Hepatocyte (in vitro differentiated cells): ENCODE measurements at regions not wholly inside any gene's neighbourhood (a gene's known extent, or its start where the extent isn't known, plus 50 kb on each side); places are given as distances from the start of the nearest gene placed in this dataset.
"Not testable (repeated sequence)": the region's sequence is repeated elsewhere in the genome, so short reads cannot be mapped to it uniquely, and the experiment has no call there.

Experiments
- DNase-seq: peaks from one replicate; pipeline ENCODE4 v3.0.0-alpha.2; 2016; ENCODE audit warnings: low spot score
- H2AFZ ChIP-seq: fragments of 200-600 bp; sonication (generic); 2 replicates; pipeline ENCODE4 v1.6.0; 2016; ENCODE audit warnings: antibody characterized with exemption, mild to moderate bottlenecking
- H3K27ac ChIP-seq: fragments of 200-600 bp; sonication (generic); 2 replicates; pipeline ENCODE4 v1.5.1; 2016; ENCODE audit warnings: mild to moderate bottlenecking
- H3K27me3 ChIP-seq: fragments of 200-600 bp; sonication (generic); 2 replicates; pipeline ENCODE4 v1.6.1; 2016
- H3K36me3 ChIP-seq: fragments of 200-600 bp; sonication (generic); replicated peaks from 2 replicates; pipeline ENCODE4 v1.5.1; 2016; ENCODE audit warnings: low read depth; ENCODE audit not compliant: insufficient read depth
- H3K4me1 ChIP-seq: fragments of 200-600 bp; sonication (generic); 2 replicates; pipeline ENCODE4 v1.5.1; 2016; ENCODE audit warnings: mild to moderate bottlenecking, moderate library complexity; ENCODE audit not compliant: insufficient read depth
- H3K4me2 ChIP-seq: fragments of 200-600 bp; sonication (generic); 2 replicates; pipeline ENCODE4 v1.6.0; 2016
- H3K4me3 ChIP-seq: fragments of 200-600 bp; sonication (generic); 2 replicates; pipeline ENCODE4 v1.5.1; 2016; ENCODE audit warnings: mild to moderate bottlenecking
- H3K79me2 ChIP-seq: fragments of 200-600 bp; sonication (generic); 2 replicates; pipeline ENCODE4 v1.6.0; 2017; ENCODE audit warnings: mild to moderate bottlenecking
- H3K9me2 ChIP-seq: fragments of 200-600 bp; sonication (generic); replicated peaks from 2 replicates; pipeline ENCODE4 v1.6.0; 2017; ENCODE audit warnings: mild to moderate bottlenecking; ENCODE audit not compliant: insufficient read depth
- H3K9me3 ChIP-seq: fragments of 200-600 bp; sonication (generic); 2 replicates; pipeline ENCODE4 v1.5.1; 2016; ENCODE audit warnings: low read depth, mild to moderate bottlenecking
- H4K20me1 ChIP-seq: fragments of 200-600 bp; sonication (generic); 2 replicates; pipeline ENCODE4 v1.6.0; 2016; ENCODE audit warnings: mild to moderate bottlenecking; ENCODE audit not compliant: insufficient read depth, poor library complexity, severe bottlenecking
- CTCF ChIP-seq: fragments of 200-600 bp; sonication (generic); IDR thresholded peaks from 2 replicates; pipeline ENCODE4 v1.5.1; 2016; ENCODE audit warnings: antibody characterized with exemption, mild to moderate bottlenecking; ENCODE audit not compliant: poor library complexity
- EZH2 ChIP-seq: fragments of 200-600 bp; sonication (generic); IDR thresholded peaks from 2 replicates; pipeline ENCODE4 v1.6.1; 2016; ENCODE audit warnings: antibody characterized with exemption, mild to moderate bottlenecking, borderline replicate concordance
- EZH2phosphoT487 ChIP-seq: fragments of 200-600 bp; sonication (generic); IDR thresholded peaks from one replicate; pipeline ENCODE4 v1.6.1; 2018; ENCODE audit warnings: antibody characterized with exemption, mild to moderate bottlenecking, low read depth, moderate library complexity; ENCODE audit not compliant: unreplicated experiment, severe bottlenecking
- WGBS: methylation state at CpG from one replicate; pipeline ENCODE4 v1.1.6; 2016; ENCODE audit warnings: low lambda C conversion rate; ENCODE audit errors: missing lambda C conversion rate; 5-methylcytosine and 5-hydroxymethylcytosine counted together

- TF ChIP-seq CTCF, result no peak
- no peak for TF ChIP-seq EZH2
- no peak for TF ChIP-seq EZH2phosphoT487
- H3K79me2 ChIP-seq, result no peaks in the 10 kb centered on the region
- H3K27ac ChIP-seq, result no peak overlapping the region
- H3K4me3 ChIP-seq, result no peak overlapping the region
- H3K4me2 ChIP-seq, result no peak overlapping the region
- 100% methylated on average over 1 of the region's 1 CpG for WGBS
- no peaks in the 10 kb centered on the region for H3K4me1 ChIP-seq
- no peaks in the 10 kb centered on the region for H3K27me3 ChIP-seq
- H4K20me1 ChIP-seq, result no peaks in the 10 kb centered on the region
- no peaks in the 10 kb centered on the region for H3K9me3 ChIP-seq
- H3K9me2 ChIP-seq, result no peaks in the 10 kb centered on the region
- no peak overlapping the region for H2AFZ ChIP-seq
- DNase-seq, result no peak
- H3K36me3 ChIP-seq, result no peaks in the 10 kb centered on the region
These were observed 226.7 kb upstream of the PRDM1 start for GRCh38 chr6:105859457-105859856.

DNA sequence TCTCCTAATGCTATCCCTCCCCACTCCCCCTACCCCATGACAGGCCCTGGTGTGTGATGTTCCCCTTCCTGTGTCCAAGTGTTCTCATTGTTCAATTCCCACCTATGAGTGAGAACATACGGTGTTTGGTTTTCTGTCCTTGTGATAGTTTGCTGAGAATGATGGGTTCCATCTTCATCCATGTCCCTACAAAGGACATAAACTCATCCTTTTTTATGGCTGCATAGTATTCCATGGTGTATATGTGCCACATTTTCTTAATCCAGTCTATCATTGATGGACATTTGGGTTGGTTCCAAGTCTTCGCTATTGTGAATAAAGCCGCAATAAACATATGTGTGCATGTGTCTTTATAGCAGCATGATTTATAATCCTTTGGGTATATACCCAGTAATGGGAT, 227.5 kb upstream of the PRDM1 start:
- not testable (repeated sequence) for H2AFZ ChIP-seq, H3K79me2 ChIP-seq, H3K9me2 ChIP-seq, H3K4me3 ChIP-seq, H3K4me2 ChIP-seq, H4K20me1 ChIP-seq, H3K27ac ChIP-seq, H3K4me1 ChIP-seq, H3K36me3 ChIP-seq, H3K27me3 ChIP-seq, DNase-seq, H3K9me3 ChIP-seq
- 96% methylated on average over 3 of the region's 3 CpGs for WGBS

GRCh38 chr6:105855433-105855832, 230.7 kb upstream of the PRDM1 start:
- H2AFZ ChIP-seq, result no peak overlapping the region
- no peaks in the 10 kb centered on the region for H3K9me3 ChIP-seq
- no peaks in the 10 kb centered on the region for H3K4me1 ChIP-seq
- H3K9me2 ChIP-seq, result no peaks in the 10 kb centered on the region
- H3K27me3 ChIP-seq, result no peaks in the 10 kb centered on the region
- DNase-seq, result no peak
- TF ChIP-seq EZH2phosphoT487 (no peak), EZH2 (no peak), CTCF (no peak)
- no peak overlapping the region for H3K4me3 ChIP-seq
- H3K79me2 ChIP-seq, result no peaks in the 10 kb centered on the region
- H4K20me1 ChIP-seq, result no peaks in the 10 kb centered on the region
- no peak overlapping the region for H3K4me2 ChIP-seq
- no peak overlapping the region for H3K27ac ChIP-seq
- no peaks in the 10 kb centered on the region for H3K36me3 ChIP-seq
- 100% methylated on average over 7 of the region's 7 CpGs for WGBS

DNA sequence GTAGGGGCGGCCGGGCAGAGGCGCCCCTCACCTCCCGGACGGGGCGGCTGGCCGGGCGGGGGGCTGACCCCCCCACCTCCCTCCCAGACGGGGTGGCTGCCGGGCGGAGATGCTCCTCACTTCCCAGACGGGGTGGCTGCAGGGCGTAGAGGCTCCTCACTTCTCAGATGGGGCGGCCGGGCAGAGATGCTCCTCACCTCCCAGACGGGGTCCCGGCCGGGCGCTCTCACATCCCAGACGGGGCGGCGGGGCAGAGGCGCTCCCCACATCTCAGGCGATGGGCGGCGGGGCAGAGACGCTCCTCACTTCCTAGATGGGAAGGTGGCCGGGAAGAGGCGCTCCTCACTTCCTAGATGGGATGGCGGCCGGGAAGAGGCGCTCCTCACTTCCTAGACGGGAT, 232.2 kb upstream of the PRDM1 start:
- not testable (repeated sequence) for H2AFZ ChIP-seq, H3K27ac ChIP-seq

GRCh38 chr6:105851606-105852005, 234.5 kb upstream of the PRDM1 start:
- TF ChIP-seq EZH2 (no peak), CTCF (no peak), EZH2phosphoT487 (no peak)
- no peak overlapping the region for H3K27ac ChIP-seq
- H3K4me2 ChIP-seq, result no peak overlapping the region
- DNase-seq, result no peak
- H3K9me3 ChIP-seq, result no peaks in the 10 kb centered on the region
- H3K27me3 ChIP-seq, result no peaks in the 10 kb centered on the region
- no peaks in the 10 kb centered on the region for H3K79me2 ChIP-seq
- no peaks in the 10 kb centered on the region for H3K9me2 ChIP-seq
- H3K4me3 ChIP-seq, result no peak overlapping the region
- H3K36me3 ChIP-seq, result no peaks in the 10 kb centered on the region
- no peak overlapping the region for H2AFZ ChIP-seq
- no peaks in the 10 kb centered on the region for H4K20me1 ChIP-seq
- no peaks in the 10 kb centered on the region for H3K4me1 ChIP-seq
- 88% methylated on average over 4 of the region's 4 CpGs for WGBS

More for the DNA sequence above, 232.2 kb upstream of the PRDM1 start:
- not testable (repeated sequence) for H3K36me3 ChIP-seq, H3K4me3 ChIP-seq, H3K27me3 ChIP-seq, H3K4me1 ChIP-seq, DNase-seq, H3K9me3 ChIP-seq, H3K9me2 ChIP-seq, H4K20me1 ChIP-seq, H3K4me2 ChIP-seq, H3K79me2 ChIP-seq
- WGBS, result 100% methylated on average over 13 of the region's 33 CpGs
